Loucy (cell line): ENCODE measurements at regions not wholly inside any gene's neighbourhood (a gene's known extent, or its start where the extent isn't known, plus 50 kb on each side); places are given as distances from the start of the nearest gene placed in this dataset.
A peak's percentile ranks its signal among the peaks of the same experiment; 100 is the strongest.

ENCODE experiments used
- H2AFZ ChIP-seq: fragments of 200-600 bp; sonication (generic); 2 replicates; pipeline ENCODE4 v1.6.0; 2016; ENCODE audit warnings: antibody characterized with exemption, mild to moderate bottlenecking, low read length, moderate library complexity
- H3F3A ChIP-seq: fragments of 200-600 bp; 2 replicates; pipeline ENCODE4 v1.6.0; 2016; ENCODE audit warnings: antibody characterized with exemption, low read depth, mild to moderate bottlenecking
- H3K27me3 ChIP-seq: fragments of 200-600 bp; sonication (generic); 2 replicates; pipeline ENCODE4 v1.6.1; 2014; ENCODE audit warnings: low read length, mild to moderate bottlenecking; ENCODE audit not compliant: insufficient read depth, poor library complexity, severe bottlenecking
- H3K36me3 ChIP-seq: fragments of 200-600 bp; sonication (generic); 2 replicates; pipeline ENCODE4 v1.6.1; 2016; ENCODE audit warnings: low read length; ENCODE audit not compliant: insufficient read depth
- H3K4me1 ChIP-seq: fragments of 200-600 bp; sonication (generic); 2 replicates; pipeline ENCODE4 v1.5.1; 2014; ENCODE audit warnings: low read length, mild to moderate bottlenecking; ENCODE audit not compliant: insufficient read depth, poor library complexity, severe bottlenecking
- H3K4me2 ChIP-seq: fragments of 200-600 bp; sonication (generic); 2 replicates; pipeline ENCODE4 v1.6.0; 2014; ENCODE audit warnings: antibody characterized with exemption, low read length, low read depth, mild to moderate bottlenecking; ENCODE audit not compliant: poor library complexity, severe bottlenecking
- H3K4me3 ChIP-seq: fragments of 200-600 bp; sonication (generic); 2 replicates; pipeline ENCODE4 v1.5.1; 2014; ENCODE audit warnings: low read length, mild to moderate bottlenecking, mixed read lengths; ENCODE audit not compliant: poor library complexity, severe bottlenecking
- H3K79me2 ChIP-seq: fragments of 200-600 bp; sonication (generic); 2 replicates; pipeline ENCODE4 v1.6.1; 2014; ENCODE audit warnings: low read length; ENCODE audit not compliant: insufficient read depth
- H3K9ac ChIP-seq: fragments of 200-600 bp; sonication (generic); 2 replicates; pipeline ENCODE4 v1.6.0; 2014; ENCODE audit warnings: mild to moderate bottlenecking, low read depth, low read length, moderate library complexity; ENCODE audit not compliant: poor library complexity, severe bottlenecking
- H3K9me2 ChIP-seq: fragments of 200-600 bp; sonication (generic); replicated peaks from 2 replicates; pipeline ENCODE4 v1.6.1; 2016; ENCODE audit warnings: low read depth, low read length, mixed read lengths
- H3K9me3 ChIP-seq: fragments of 200-600 bp; sonication (generic); 2 replicates; pipeline ENCODE4 v1.6.1; 2014; ENCODE audit warnings: mild to moderate bottlenecking, antibody characterized with exemption, low read length, low read depth; ENCODE audit not compliant: insufficient read depth
- H4K20me1 ChIP-seq: fragments of 200-600 bp; sonication (generic); 2 replicates; pipeline ENCODE4 v1.6.0; 2014; ENCODE audit warnings: antibody characterized with exemption, low read length, mild to moderate bottlenecking; ENCODE audit not compliant: insufficient read depth, poor library complexity, severe bottlenecking
- EZH2phosphoT487 ChIP-seq: fragments of 200-600 bp; IDR thresholded peaks from 2 replicates; pipeline ENCODE4 v1.6.1; 2018; ENCODE audit warnings: antibody characterized with exemption, mild to moderate bottlenecking, moderate library complexity, borderline replicate concordance
- TF ChIP-seq, protein P1 (sequence below): fragments of 200-600 bp; sonication (generic); conservative IDR thresholded peaks from 2 replicates; pipeline ENCODE4 v1.5.1; 2014; ENCODE audit warnings: mild to moderate bottlenecking, antibody characterized with exemption, low read length

DNA sequence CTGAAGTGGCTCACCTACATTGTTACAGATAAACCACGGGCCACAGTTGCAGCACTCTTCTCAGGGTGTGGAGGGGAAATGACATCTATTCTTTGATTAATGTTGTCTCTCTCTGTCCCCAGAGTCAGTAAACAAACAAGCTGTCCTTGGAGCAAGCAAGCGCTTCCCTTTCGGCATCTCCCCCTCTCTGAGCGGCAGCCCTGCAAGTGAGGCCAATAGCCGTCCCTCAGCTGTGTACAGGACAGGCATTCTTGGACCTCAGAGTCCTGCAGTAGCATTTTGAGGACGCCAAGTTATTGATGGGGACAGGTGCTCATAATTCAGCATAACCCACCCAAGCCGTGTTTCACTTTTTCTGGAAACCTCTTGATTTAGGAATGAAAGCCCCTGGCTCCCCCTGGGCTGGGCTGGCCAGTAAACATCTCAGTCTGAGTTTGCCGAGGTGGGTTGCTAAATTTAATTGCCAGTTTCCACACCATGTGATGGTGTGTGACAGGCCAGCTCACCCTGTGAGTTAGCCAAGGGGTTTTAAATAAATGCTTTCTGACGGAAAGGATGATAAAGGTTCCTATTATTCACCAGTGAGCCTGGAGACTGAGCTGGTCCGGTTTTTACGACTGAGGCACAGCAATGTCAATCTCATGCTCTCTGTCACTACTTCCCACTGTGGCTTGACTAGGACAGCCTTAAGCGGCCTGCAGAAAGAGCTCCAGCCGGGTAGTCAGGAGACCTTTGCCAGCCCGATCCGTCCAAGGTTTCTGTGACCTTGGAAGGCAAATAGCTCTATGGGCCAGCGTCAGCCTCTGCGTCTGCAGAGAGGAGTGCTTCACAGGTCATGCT, 214.8 kb upstream of the RREB1 start:
- Histone ChIP-seq H3K27me3 (no peaks in the 10 kb centered on the region), H3K9me2 (no peaks in the 10 kb centered on the region)
- TF ChIP-seq EZH2phosphoT487 = no peak
- TF ChIP-seq, protein P1, sequence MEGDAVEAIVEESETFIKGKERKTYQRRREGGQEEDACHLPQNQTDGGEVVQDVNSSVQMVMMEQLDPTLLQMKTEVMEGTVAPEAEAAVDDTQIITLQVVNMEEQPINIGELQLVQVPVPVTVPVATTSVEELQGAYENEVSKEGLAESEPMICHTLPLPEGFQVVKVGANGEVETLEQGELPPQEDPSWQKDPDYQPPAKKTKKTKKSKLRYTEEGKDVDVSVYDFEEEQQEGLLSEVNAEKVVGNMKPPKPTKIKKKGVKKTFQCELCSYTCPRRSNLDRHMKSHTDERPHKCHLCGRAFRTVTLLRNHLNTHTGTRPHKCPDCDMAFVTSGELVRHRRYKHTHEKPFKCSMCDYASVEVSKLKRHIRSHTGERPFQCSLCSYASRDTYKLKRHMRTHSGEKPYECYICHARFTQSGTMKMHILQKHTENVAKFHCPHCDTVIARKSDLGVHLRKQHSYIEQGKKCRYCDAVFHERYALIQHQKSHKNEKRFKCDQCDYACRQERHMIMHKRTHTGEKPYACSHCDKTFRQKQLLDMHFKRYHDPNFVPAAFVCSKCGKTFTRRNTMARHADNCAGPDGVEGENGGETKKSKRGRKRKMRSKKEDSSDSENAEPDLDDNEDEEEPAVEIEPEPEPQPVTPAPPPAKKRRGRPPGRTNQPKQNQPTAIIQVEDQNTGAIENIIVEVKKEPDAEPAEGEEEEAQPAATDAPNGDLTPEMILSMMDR = no peak

DNA sequence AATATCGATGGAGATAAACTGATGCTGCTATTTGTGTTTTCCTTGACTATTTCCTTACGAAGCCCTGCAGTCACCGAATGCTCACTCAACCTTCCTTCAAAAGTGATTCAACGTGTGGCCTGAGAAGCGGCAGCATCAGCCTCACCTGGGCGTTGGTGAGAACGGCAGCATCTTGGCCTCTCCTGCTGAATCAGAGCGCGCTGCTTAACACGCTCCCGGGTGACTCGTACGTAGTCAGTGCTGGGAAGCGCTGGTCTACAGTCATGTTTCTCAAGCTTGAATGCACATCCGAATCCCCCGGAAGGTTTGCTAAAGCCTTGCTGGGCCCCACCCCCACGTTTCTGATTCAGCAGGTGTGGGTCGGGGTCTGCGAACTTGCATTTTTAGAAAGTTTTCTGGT, 214.1 kb upstream of the RREB1 start:
- Histone ChIP-seq H3K36me3 (no peaks in the 10 kb centered on the region), H3K4me2 (no peak overlapping the region), H4K20me1 (no peaks in the 10 kb centered on the region), H3K79me2 (no peaks in the 10 kb centered on the region), H2AFZ (no peak overlapping the region), H3K4me3 (no peak overlapping the region), H3F3A (no peaks in the 10 kb centered on the region), H3K9me2 (no peaks in the 10 kb centered on the region), H3K4me1 (peaks cover 25% of the 10 kb centered on the region), H3K27me3 (no peaks in the 10 kb centered on the region), H3K9ac (no peak overlapping the region), H3K9me3 (no peaks in the 10 kb centered on the region)
- TF ChIP-seq, protein P1 = no peak
- no peak for TF ChIP-seq EZH2phosphoT487

More for the DNA sequence above, 214.8 kb upstream of the RREB1 start:
- no peak overlapping the region for H3K4me3 ChIP-seq
- no peaks in the 10 kb centered on the region for H3K79me2 ChIP-seq
- no peaks in the 10 kb centered on the region for H3K9me3 ChIP-seq
- no peaks in the 10 kb centered on the region for H3K36me3 ChIP-seq
- H3K9ac ChIP-seq = no peak overlapping the region
- H2AFZ ChIP-seq = no peak overlapping the region
- no peaks in the 10 kb centered on the region for H4K20me1 ChIP-seq
- peaks cover 25% of the 10 kb centered on the region for H3K4me1 ChIP-seq
- H3K4me2 ChIP-seq = peak overlapping the region; percentile 41
- no peaks in the 10 kb centered on the region for H3F3A ChIP-seq

DNA sequence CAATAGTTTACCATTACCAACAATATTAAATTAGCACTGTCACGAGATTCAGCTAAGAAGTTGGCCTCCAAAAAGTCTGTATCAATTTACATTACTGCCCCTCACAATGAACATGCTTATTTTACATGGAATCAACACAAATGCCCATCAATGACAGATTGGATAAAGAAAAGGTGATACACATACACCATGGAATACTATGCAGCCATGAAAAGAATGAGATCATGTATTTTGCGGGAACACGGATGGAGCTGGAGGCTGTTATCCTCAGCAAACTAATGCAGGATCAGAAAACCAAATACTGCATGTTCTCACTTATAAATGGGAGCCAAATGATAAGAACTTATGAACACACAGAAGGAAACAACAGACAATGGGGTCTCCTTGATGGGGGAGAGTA, 211.8 kb upstream of the RREB1 start:
- H3K4me2 ChIP-seq = no peak overlapping the region
- no peaks in the 10 kb centered on the region for H3F3A ChIP-seq
- H3K79me2 ChIP-seq = no peaks in the 10 kb centered on the region
- no peaks in the 10 kb centered on the region for H4K20me1 ChIP-seq
- no peak overlapping the region for H3K4me3 ChIP-seq
- H2AFZ ChIP-seq = no peak overlapping the region
- H3K9ac ChIP-seq = no peak overlapping the region
- H3K9me3 ChIP-seq = no peaks in the 10 kb centered on the region
- TF ChIP-seq EZH2phosphoT487 = no peak
- TF ChIP-seq, protein P1 = no peak
- no peaks in the 10 kb centered on the region for H3K9me2 ChIP-seq
- H3K27me3 ChIP-seq = no peaks in the 10 kb centered on the region
- no peaks in the 10 kb centered on the region for H3K36me3 ChIP-seq
- peaks cover 23% of the 10 kb centered on the region for H3K4me1 ChIP-seq
